Endothelial cell of umbilical vein (primary cell): ENCODE measurements at regions not wholly inside any gene's neighbourhood (a gene's known extent, or its start where the extent isn't known, plus 50 kb on each side); places are given as distances from the start of the nearest gene placed in this dataset.

Experiments used
- BruUV-seq: library from RNA; stranded (reverse); fragments of 400-500 nt; replicated peaks from 2 replicates; lab custom pipeline; 2021; lab: Mats Ljungman, UMichigan
- CTCF ChIA-PET: fragments of 300-600, 350-600 bp; sonication (Branson Sonifier 250); formaldehyde crosslinking; loops from one replicate; lab custom pipeline; 2021; ENCODE audit warnings: antibody characterized with exemption, inconsistent platforms; lab: Charles Lee
- POLR2A ChIA-PET: fragments of 300-600, 350-600 bp; sonication (Branson Sonifier 250); formaldehyde crosslinking; loops from one replicate; lab custom pipeline; 2021; ENCODE audit warnings: antibody characterized with exemption, inconsistent platforms; lab: Charles Lee
- DNase-seq: peaks from one replicate; pipeline ENCODE4 v3.0.0-alpha.2; 2011; ENCODE audit warnings: low read depth, low spot score
- FAIRE-seq: peaks from 2 replicates; lab custom pipeline; 2011; peaks lifted over from hg19 to GRCh38; lab: Jason Lieb, UNC
- H2AFZ ChIP-seq: 2 replicates; pipeline ENCODE4 v1.6.0; 2012; ENCODE audit warnings: low read depth, low read length, control low read depth, inconsistent platforms
- H3K27ac ChIP-seq: 2 replicates; pipeline ENCODE4 v1.5.1; 2011; ENCODE audit warnings: low read depth, mild to moderate bottlenecking, control low read depth, low read length, moderate library complexity; ENCODE audit not compliant: insufficient read depth
- H3K27me3 ChIP-seq, 2 experiments: 2 replicates each; pipeline versions ENCODE4 v1.6.0 to v1.6.1; 2011; ENCODE audit warnings: low read length in 2 of 2, mixed read lengths in 1 of 2; ENCODE audit not compliant: control insufficient read depth in 2 of 2, insufficient read depth in 2 of 2
- H3K36me3 ChIP-seq, 2 experiments: 2 replicates in 1 of 2; 3 replicates in 1 of 2; pipeline ENCODE4 v1.5.1; 2011; ENCODE audit warnings: low read length in 2 of 2, mild to moderate bottlenecking in 1 of 2, moderate library complexity in 1 of 2; ENCODE audit not compliant: control insufficient read depth in 2 of 2, insufficient read depth in 2 of 2; ENCODE audit errors: extremely low read depth in 1 of 2
- H3K4me1 ChIP-seq: 3 replicates; pipeline ENCODE4 v1.5.1; 2011; ENCODE audit warnings: mild to moderate bottlenecking, low read length; ENCODE audit not compliant: control insufficient read depth, insufficient read depth; ENCODE audit errors: extremely low read depth
- H3K4me2 ChIP-seq: 2 replicates; pipeline ENCODE4 v1.6.1; 2011; ENCODE audit warnings: low read length, control low read depth, mixed read lengths; ENCODE audit not compliant: insufficient read depth
- H3K4me3 ChIP-seq, 3 experiments: fragments of 200-600 bp in 1 of 3; sonication (generic), shearing (Covaris generic) in 1 of 3; replicated peaks in 1 of 3; 2 replicates each; pipeline ENCODE4 v1.5.1; 2011 to 2016; ENCODE audit warnings: control low read depth in 3 of 3, low read length in 3 of 3, mild to moderate bottlenecking in 2 of 3, inconsistent platforms in 1 of 3, low read depth in 1 of 3, moderate library complexity in 1 of 3; ENCODE audit not compliant: insufficient read depth in 1 of 3
- H3K79me2 ChIP-seq: 2 replicates; pipeline ENCODE4 v1.6.0; 2012; ENCODE audit warnings: low read length, inconsistent platforms; ENCODE audit not compliant: control insufficient read depth, insufficient read depth
- H3K9ac ChIP-seq: replicated peaks from 2 replicates; pipeline ENCODE3; 2011; ENCODE audit warnings: low read length, control low read depth; ENCODE audit not compliant: insufficient read depth; ENCODE audit errors: extremely low read depth
- H3K9me1 ChIP-seq: replicated peaks from 3 replicates; pipeline ENCODE4 v1.6.0; 2011; ENCODE audit warnings: mild to moderate bottlenecking, low read length; ENCODE audit not compliant: control insufficient read depth, insufficient read depth; ENCODE audit errors: extremely low read depth
- H3K9me3 ChIP-seq: replicated peaks from 2 replicates; pipeline ENCODE4 v1.5.1; 2012; ENCODE audit warnings: low read length, inconsistent platforms; ENCODE audit not compliant: control insufficient read depth, insufficient read depth
- H4K20me1 ChIP-seq: replicated peaks from 2 replicates; pipeline ENCODE3; 2011; ENCODE audit warnings: mild to moderate bottlenecking, low read length; ENCODE audit not compliant: control insufficient read depth, insufficient read depth; ENCODE audit errors: extremely low read depth
- CTCF ChIP-seq, 2 donors: IDR thresholded peaks; 1 replicate in 1 of 2; 2 replicates in 1 of 2; pipeline ENCODE4 v1.5.1; 2011; ENCODE audit warnings: low read length in 2 of 2, mild to moderate bottlenecking in 2 of 2, moderate library complexity in 2 of 2, control low read depth in 1 of 2, inconsistent platforms in 1 of 2, low read depth in 1 of 2; ENCODE audit not compliant: insufficient read depth in 1 of 2; ENCODE audit errors: extremely low read depth in 1 of 2
- EZH2 ChIP-seq: IDR thresholded peaks from 2 replicates; pipeline ENCODE4 v1.6.1; 2012; ENCODE audit warnings: borderline replicate concordance, low read depth, mild to moderate bottlenecking, moderate library complexity, low read length, inconsistent platforms; ENCODE audit not compliant: severe bottlenecking
- FOS ChIP-seq: IDR thresholded peaks from 2 replicates; pipeline ENCODE4 v1.6.1; 2011; ENCODE audit warnings: mild to moderate bottlenecking, low read length, moderate library complexity, borderline replicate concordance; ENCODE audit not compliant: insufficient read depth
- GATA2 ChIP-seq: IDR thresholded peaks from 2 replicates; pipeline ENCODE4 v1.7.0; 2011; ENCODE audit warnings: low read depth, mild to moderate bottlenecking, moderate library complexity, mixed read lengths, low read length; ENCODE audit not compliant: insufficient read length, insufficient read depth
- JUN ChIP-seq: IDR thresholded peaks from 2 replicates; pipeline ENCODE4 v1.6.1; 2011; ENCODE audit warnings: borderline replicate concordance, low read depth; ENCODE audit not compliant: insufficient read length, insufficient read depth
- MAX ChIP-seq: IDR thresholded peaks from 2 replicates; pipeline ENCODE4 v1.6.1; 2011; ENCODE audit not compliant: insufficient read depth, insufficient read length
- MYC ChIP-seq: IDR thresholded peaks from one replicate; pipeline ENCODE4 v1.6.1; 2011; ENCODE audit warnings: mild to moderate bottlenecking, low read depth, low read length
- POLR2A ChIP-seq: IDR thresholded peaks from 2 replicates; pipeline ENCODE4 v1.6.1; 2012; ENCODE audit warnings: low read depth, mild to moderate bottlenecking, control low read depth, low read length
- POLR2AphosphoS5 ChIP-seq: IDR thresholded peaks from 2 replicates; pipeline ENCODE4 v1.6.1; 2012; ENCODE audit warnings: low read depth, mild to moderate bottlenecking, control low read depth, low read length, moderate library complexity; ENCODE audit not compliant: insufficient read depth
- dilution Hi-C: fragments of 300-500 bp; cut with MboI; formaldehyde crosslinking; loops from one replicate; pipeline ENCODE4 v1.15.0; 2019; ENCODE audit warnings: low sequenced_read_pairs; ENCODE audit not compliant: extremely low pct_ligation_motif_present
- intact Hi-C: fragments of 100-400 bp; cut with micrococcal nuclease; formaldehyde crosslinking; loops from one replicate; pipeline ENCODE4 v1.10.0; 2022

GRCh38 chr16:85249418-85250146, 137.3 kb upstream of the CIBAR2 start:
- Histone ChIP-seq H3K4me2 (no peak overlapping the region), H3K4me3 (no peak overlapping the region), H3K79me2 (no peaks in the 10 kb centered on the region), H3K4me1 (no peaks in the 10 kb centered on the region), H3K9ac (no peak overlapping the region), H3K27me3 (no peaks in the 10 kb centered on the region), H4K20me1 (no peaks in the 10 kb centered on the region), H3K9me3 (no peaks in the 10 kb centered on the region), H3K36me3 (no peaks in the 10 kb centered on the region), H2AFZ (no peak overlapping the region), H3K9me1 (no peaks in the 10 kb centered on the region), H3K27ac (no peak overlapping the region)
- no peak for TF ChIP-seq GATA2
- TF ChIP-seq EZH2: no peak
- TF ChIP-seq POLR2AphosphoS5: no peak
- no peak for TF ChIP-seq POLR2A
- TF ChIP-seq MYC: no peak
- TF ChIP-seq FOS: no peak
- TF ChIP-seq JUN: no peak
- no peak for TF ChIP-seq MAX
- TF ChIP-seq CTCF (IDR thresholded peaks at IDR 0.05; ENCODE audit: extremely low read depth in 1 of 2, insufficient read depth in 1 of 2, low read depth in 1 of 2, low read length in 2 of 2): no peak
- POLR2A ChIA-PET: no interaction called here
- CTCF ChIA-PET: interaction anchor here (1.4 to 2.0 kb wide), 4 partner anchors 25 to 135 kb away, joined by 3 to 11 read pairs (median 4); no protein-coding TSS in a partner anchor
- intact Hi-C loops: no loop called here
- FAIRE-seq: no peak
- DNase-seq: no peak
- BruUV-seq: no TSS peak
- dilution Hi-C loops: no loop called here
